IMR-90 (cell line): ENCODE measurements at regions not wholly inside any gene's neighbourhood (a gene's known extent, or its start where the extent isn't known, plus 50 kb on each side); places are given as distances from the start of the nearest gene placed in this dataset.

Source experiments
- ATAC-seq: fragments of 200-7000 bp; cut with Tn5 transposase; 2 replicates; pipeline ENCODE4 v1.9.1; 2020; ENCODE audit warnings: low read depth, mild to moderate bottlenecking, moderate library complexity
- BruUV-seq: library from RNA; stranded (reverse); fragments of 400-500 nt; replicated peaks from 2 replicates; lab custom pipeline; 2021; lab: Mats Ljungman, UMichigan
- CTCF ChIA-PET: fragments of 300-600 bp; formaldehyde crosslinking; extraction: SDS; loops from one replicate; lab custom pipeline; 2021; ENCODE audit warnings: antibody characterized with exemption; lab: Yijun Ruan, JAX
- POLR2A ChIA-PET: fragments of 300-600 bp; sonication (Branson Sonifier 250); formaldehyde crosslinking; loops from one replicate; lab custom pipeline; 2022; ENCODE audit warnings: antibody characterized with exemption; ENCODE audit not compliant: unreplicated experiment; lab: Charles Lee
- DNase-seq: peaks from one replicate; pipeline ENCODE4 v3.0.0; 2013
- H2AFZ ChIP-seq: replicated peaks from 2 replicates; pipeline ENCODE3; 2013; ENCODE audit warnings: low read length, mild to moderate bottlenecking; ENCODE audit not compliant: poor library complexity
- H2AK5ac ChIP-seq: 2 replicates; pipeline ENCODE4 v1.6.1; 2013; ENCODE audit warnings: low read depth, low read length, inconsistent platforms
- H2AK9ac ChIP-seq: replicated peaks from 2 replicates; pipeline ENCODE3; 2013; ENCODE audit warnings: mild to moderate bottlenecking, low read depth, low read length, moderate library complexity; ENCODE audit not compliant: poor library complexity
- H2BK120ac ChIP-seq: 2 replicates; pipeline ENCODE4 v1.6.1; 2013; ENCODE audit warnings: low read depth, low read length, inconsistent platforms
- H2BK15ac ChIP-seq: 3 replicates; pipeline ENCODE4 v1.6.1; 2013; ENCODE audit warnings: low read depth, low read length, inconsistent platforms
- H2BK20ac ChIP-seq: 2 replicates; pipeline ENCODE4 v1.6.1; 2013; ENCODE audit warnings: low read depth, mild to moderate bottlenecking, inconsistent platforms, low read length, moderate library complexity
- H2BK5ac ChIP-seq: 2 replicates; pipeline ENCODE4 v1.6.1; 2013; ENCODE audit warnings: mild to moderate bottlenecking, low read depth, low read length, inconsistent platforms; ENCODE audit not compliant: poor library complexity, severe bottlenecking
- H3K14ac ChIP-seq: replicated peaks from 2 replicates; pipeline ENCODE4 v1.6.1; 2013; ENCODE audit warnings: low read depth, low read length, inconsistent platforms
- H3K18ac ChIP-seq: 2 replicates; pipeline ENCODE4 v1.6.1; 2013; ENCODE audit warnings: low read depth, low read length, control low read depth
- H3K23ac ChIP-seq: 2 replicates; pipeline ENCODE4 v1.6.1; 2013; ENCODE audit warnings: low read depth, low read length, inconsistent platforms
- H3K27ac ChIP-seq: 2 replicates; pipeline ENCODE4 v1.5.1; 2013; ENCODE audit warnings: mild to moderate bottlenecking, control low read depth, low read length; ENCODE audit not compliant: insufficient read depth
- H3K27me3 ChIP-seq: 2 replicates; pipeline ENCODE4 v1.6.1; 2013; ENCODE audit warnings: low read length; ENCODE audit not compliant: control insufficient read depth, insufficient read depth
- H3K36me3 ChIP-seq: 2 replicates; pipeline ENCODE4 v1.6.1; 2013; ENCODE audit warnings: low read length, mixed read lengths; ENCODE audit not compliant: control insufficient read depth, insufficient read depth
- H3K4ac ChIP-seq: 2 replicates; pipeline ENCODE4 v1.6.1; 2013; ENCODE audit warnings: low read depth, low read length, inconsistent platforms
- H3K4me1 ChIP-seq: 2 replicates; pipeline ENCODE4 v1.6.1; 2013; ENCODE audit warnings: low read length, mixed read lengths; ENCODE audit not compliant: control insufficient read depth, insufficient read depth
- H3K4me2 ChIP-seq: 2 replicates; pipeline ENCODE4 v1.6.1; 2013; ENCODE audit warnings: low read depth, mild to moderate bottlenecking, control low read depth, low read length, moderate library complexity
- H3K4me3 ChIP-seq: 2 replicates; pipeline ENCODE4 v1.5.1; 2013; ENCODE audit warnings: low read depth, mild to moderate bottlenecking, control low read depth, low read length, moderate library complexity; ENCODE audit not compliant: insufficient read depth
- H3K56ac ChIP-seq: 2 replicates; pipeline ENCODE4 v1.6.1; 2013; ENCODE audit warnings: low read length, inconsistent platforms; ENCODE audit not compliant: insufficient read depth; ENCODE audit errors: extremely low read depth
- H3K79me1 ChIP-seq, 2 experiments: 2 replicates each; pipeline ENCODE4 v1.6.1; 2013; ENCODE audit warnings: low read length in 2 of 2, inconsistent platforms in 1 of 2, low read depth in 1 of 2
- H3K9ac ChIP-seq: 2 replicates; pipeline ENCODE4 v1.6.1; 2013; ENCODE audit warnings: low read depth, low read length, control low read depth
- H3K9me1 ChIP-seq: 2 replicates; pipeline ENCODE4 v1.6.1; 2013; ENCODE audit warnings: low read length, inconsistent platforms; ENCODE audit not compliant: insufficient read depth
- H3K9me3 ChIP-seq: 2 replicates; pipeline ENCODE4 v1.6.1; 2013; ENCODE audit warnings: low read length; ENCODE audit not compliant: control insufficient read depth, insufficient read depth
- H4K20me1 ChIP-seq: 2 replicates; pipeline ENCODE4 v1.6.1; 2013; ENCODE audit warnings: low read length, inconsistent platforms; ENCODE audit not compliant: insufficient read depth
- H4K5ac ChIP-seq: 2 replicates; pipeline ENCODE4 v1.6.1; 2013; ENCODE audit warnings: mild to moderate bottlenecking, low read depth, low read length, control low read depth
- H4K8ac ChIP-seq, 2 experiments: 2 replicates each; pipeline ENCODE4 v1.6.1; 2013; ENCODE audit warnings: low read depth in 2 of 2, low read length in 2 of 2, control low read depth in 1 of 2, inconsistent platforms in 1 of 2
- H4K91ac ChIP-seq: 2 replicates; pipeline ENCODE4 v1.6.1; 2013; ENCODE audit warnings: low read depth, low read length, inconsistent platforms; ENCODE audit not compliant: insufficient read depth
- BHLHE40 ChIP-seq: fragments of 150-350 bp; IDR thresholded peaks from 2 replicates; pipeline ENCODE4 v1.6.1; 2016; ENCODE audit warnings: mild to moderate bottlenecking, low read depth, low read length
- CTCF ChIP-seq: conservative IDR thresholded peaks from 2 replicates; pipeline ENCODE4 v1.5.1; 2012; ENCODE audit warnings: mild to moderate bottlenecking, low read depth, low read length, improper control_type of control experiment
- FOS ChIP-seq: fragments of 150-350 bp; IDR thresholded peaks from 2 replicates; pipeline ENCODE4 v1.6.1; 2016; ENCODE audit warnings: low read depth, low read length
- MAZ ChIP-seq: IDR thresholded peaks from 2 replicates; pipeline ENCODE4 v1.6.1; 2012; ENCODE audit warnings: low read depth, mild to moderate bottlenecking, low read length, improper control_type of control experiment, moderate library complexity, borderline replicate concordance
- NFE2L2 ChIP-seq: fragments of 150-350 bp; IDR thresholded peaks from 2 replicates; pipeline ENCODE4 v1.6.1; 2016; ENCODE audit warnings: low read depth, mild to moderate bottlenecking, low read length
- POLR2A ChIP-seq: IDR thresholded peaks from 2 replicates; pipeline ENCODE4 v1.6.1; 2012; ENCODE audit warnings: mild to moderate bottlenecking, low read depth, low read length
- SMC3 ChIP-seq: fragments of 150-350 bp; IDR thresholded peaks from 2 replicates; pipeline ENCODE4 v1.6.1; 2016; ENCODE audit warnings: low read depth, mild to moderate bottlenecking, antibody characterized with exemption, low read length, moderate library complexity
- USF2 ChIP-seq: fragments of 150-350 bp; IDR thresholded peaks from 2 replicates; pipeline ENCODE4 v1.6.1; 2017; ENCODE audit warnings: mild to moderate bottlenecking, antibody characterized with exemption, low read length, low read depth
- WGBS, 2 experiments: methylation state at CpG; one replicate each; pipeline versions ENCODE4 v1.1.5 to v1.1.7; 2013; ENCODE audit warnings: missing lambda C conversion rate in 2 of 2; ENCODE audit not compliant: insufficient read length in 1 of 2; ENCODE audit errors: extremely low coverage in 2 of 2; 5-methylcytosine and 5-hydroxymethylcytosine counted together
- dilution Hi-C: fragments of 300-500 bp; cut with HindIII; formaldehyde crosslinking; loops from one replicate; pipeline ENCODE4 v1.14.3; 2018; ENCODE audit warnings: low sequenced_read_pairs; ENCODE audit not compliant: unreplicated experiment
- in situ Hi-C: fragments of 300-500 bp; cut with MboI; formaldehyde crosslinking; loops from 3 replicates; pipeline ENCODE4 v1.14.3; 2019; ENCODE audit warnings: low sequenced_read_pairs, inconsistent platforms, mixed read lengths
- intact Hi-C: fragments of 100-400 bp; cut with micrococcal nuclease; formaldehyde crosslinking; loops from 2 replicates; pipeline ENCODE4 v1.10.0; 2022

GRCh38 chr7:17722798-17723197 lies 217.5 kb downstream of the SNX13 start:
- Histone ChIP-seq H4K91ac (no peak overlapping the region), H3K4me3 (no peak overlapping the region), H2BK15ac (no peak overlapping the region), H3K9me3 (no peaks in the 10 kb centered on the region), H2AK9ac (no peak overlapping the region), H3K79me1 (no peaks in the 10 kb centered on the region), H3K27ac (no peak overlapping the region), H3K9ac (no peak overlapping the region), H3K4me1 (no peaks in the 10 kb centered on the region), H2AFZ (no peak overlapping the region), H4K20me1 (no peaks in the 10 kb centered on the region), H3K56ac (no peak overlapping the region), H3K23ac (no peak overlapping the region), H3K4me2 (no peak overlapping the region), H2BK120ac (no peak overlapping the region), H2BK5ac (no peak overlapping the region), H3K14ac (no peak overlapping the region), H2BK20ac (no peak overlapping the region), H4K5ac (no peak overlapping the region), H2AK5ac (no peak overlapping the region), H3K9me1 (no peaks in the 10 kb centered on the region), H3K36me3 (no peaks in the 10 kb centered on the region), H4K8ac (no peak overlapping the region), H3K18ac (no peak overlapping the region), H3K4ac (no peak overlapping the region), H3K27me3 (peaks cover 4% of the 10 kb centered on the region; the same call in 1 of the 2 replicates)
- BruUV-seq = no TSS peak
- ChIA-PET POLR2A (no interaction called here), CTCF (no interaction called here)
- TF ChIP-seq CTCF = no peak
- no peak for TF ChIP-seq NFE2L2
- no peak for TF ChIP-seq BHLHE40
- no peak for TF ChIP-seq USF2
- TF ChIP-seq MAZ = no peak
- TF ChIP-seq SMC3 = no peak
- TF ChIP-seq FOS = no peak
- TF ChIP-seq POLR2A = no peak
- dilution Hi-C loops = no loop called here
- DNase-seq = no peak
- intact Hi-C loops = no loop called here
- WGBS, 2 experiments = 17% methylated on average over 1 of the region's 2 CpGs; no CpG with 5 or more reads in 1 of the 2 experiments
- ATAC-seq = no peak
- in situ Hi-C loops = loop anchor here (25.0 kb wide), 1 partner anchor 1940 kb away; no protein-coding TSS in a partner anchor
